Ishikawa (cell line): ENCODE measurements at regions not wholly inside any gene's neighbourhood (a gene's known extent, or its start where the extent isn't known, plus 50 kb on each side); places are given as distances from the start of the nearest gene placed in this dataset.

Experiments
- CEBPB ChIP-seq: IDR thresholded peaks from 2 replicates; pipeline ENCODE4 v1.6.1; 2012
- CREB1 ChIP-seq: IDR thresholded peaks from 2 replicates; pipeline ENCODE4 v1.6.1; 2012; ENCODE audit warnings: low read depth
- EGR1 ChIP-seq: IDR thresholded peaks from 2 replicates; pipeline ENCODE4 v1.6.1; 2012
- EP300 ChIP-seq: IDR thresholded peaks from 2 replicates; pipeline ENCODE4 v1.6.1; 2012; ENCODE audit warnings: borderline replicate concordance
- FOXM1 ChIP-seq: IDR thresholded peaks from 2 replicates; pipeline ENCODE4 v1.6.1; 2012; ENCODE audit warnings: low read depth, borderline replicate concordance
- NFIC ChIP-seq: IDR thresholded peaks from 2 replicates; pipeline ENCODE4 v1.6.1; 2012
- RAD21 ChIP-seq: IDR thresholded peaks from 2 replicates; pipeline ENCODE4 v1.6.1; 2012; ENCODE audit warnings: low read depth
- TAF1 ChIP-seq: IDR thresholded peaks from 2 replicates; pipeline ENCODE4 v1.6.1; 2012; ENCODE audit warnings: low read depth, mild to moderate bottlenecking
- TCF12 ChIP-seq: IDR thresholded peaks from 2 replicates; pipeline ENCODE4 v1.6.1; 2012; ENCODE audit warnings: low read depth
- TEAD4 ChIP-seq: IDR thresholded peaks from 2 replicates; pipeline ENCODE4 v1.6.1; 2012
- YY1 ChIP-seq: IDR thresholded peaks from 2 replicates; pipeline ENCODE4 v1.6.1; 2012; ENCODE audit warnings: low read depth
- ZBTB7A ChIP-seq: IDR thresholded peaks from 2 replicates; pipeline ENCODE4 v1.6.1; 2012; ENCODE audit warnings: low read depth
- TF ChIP-seq, protein P1 (sequence below): IDR thresholded peaks from 2 replicates; pipeline ENCODE4 v1.6.1; 2012; ENCODE audit warnings: low read depth, mild to moderate bottlenecking
- TF ChIP-seq, protein P2 (sequence below): IDR thresholded peaks from 2 replicates; pipeline ENCODE4 v1.6.1; 2012
- TF ChIP-seq, protein P3 (sequence below): IDR thresholded peaks from 2 replicates; pipeline ENCODE4 v1.6.1; 2012

DNA sequence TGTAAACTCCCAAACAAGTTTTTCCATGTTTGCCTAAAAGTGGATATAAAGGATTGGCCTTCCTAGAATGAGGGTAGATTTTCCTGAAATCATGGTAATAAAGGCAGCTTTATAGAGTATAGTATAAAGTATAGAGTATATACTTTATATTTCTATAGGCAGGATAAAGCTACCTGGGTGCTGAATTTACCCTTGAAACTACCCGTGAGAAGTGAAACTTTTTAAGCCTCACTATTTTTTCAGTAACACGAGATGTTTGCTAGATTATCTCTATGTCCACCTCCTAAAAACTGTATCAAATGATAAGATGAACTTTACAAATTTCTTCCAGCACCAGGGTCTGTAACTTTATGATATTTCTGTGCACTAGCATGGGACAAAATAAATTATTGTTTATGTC is 340.0 kb upstream of the GALNTL6 start:
- TF ChIP-seq FOXM1 (no peak), ZBTB7A (no peak), YY1 (no peak), CEBPB (no peak), TAF1 (no peak), EP300 (no peak), RAD21 (no peak), TEAD4 (no peak)
- TF ChIP-seq, protein P1, sequence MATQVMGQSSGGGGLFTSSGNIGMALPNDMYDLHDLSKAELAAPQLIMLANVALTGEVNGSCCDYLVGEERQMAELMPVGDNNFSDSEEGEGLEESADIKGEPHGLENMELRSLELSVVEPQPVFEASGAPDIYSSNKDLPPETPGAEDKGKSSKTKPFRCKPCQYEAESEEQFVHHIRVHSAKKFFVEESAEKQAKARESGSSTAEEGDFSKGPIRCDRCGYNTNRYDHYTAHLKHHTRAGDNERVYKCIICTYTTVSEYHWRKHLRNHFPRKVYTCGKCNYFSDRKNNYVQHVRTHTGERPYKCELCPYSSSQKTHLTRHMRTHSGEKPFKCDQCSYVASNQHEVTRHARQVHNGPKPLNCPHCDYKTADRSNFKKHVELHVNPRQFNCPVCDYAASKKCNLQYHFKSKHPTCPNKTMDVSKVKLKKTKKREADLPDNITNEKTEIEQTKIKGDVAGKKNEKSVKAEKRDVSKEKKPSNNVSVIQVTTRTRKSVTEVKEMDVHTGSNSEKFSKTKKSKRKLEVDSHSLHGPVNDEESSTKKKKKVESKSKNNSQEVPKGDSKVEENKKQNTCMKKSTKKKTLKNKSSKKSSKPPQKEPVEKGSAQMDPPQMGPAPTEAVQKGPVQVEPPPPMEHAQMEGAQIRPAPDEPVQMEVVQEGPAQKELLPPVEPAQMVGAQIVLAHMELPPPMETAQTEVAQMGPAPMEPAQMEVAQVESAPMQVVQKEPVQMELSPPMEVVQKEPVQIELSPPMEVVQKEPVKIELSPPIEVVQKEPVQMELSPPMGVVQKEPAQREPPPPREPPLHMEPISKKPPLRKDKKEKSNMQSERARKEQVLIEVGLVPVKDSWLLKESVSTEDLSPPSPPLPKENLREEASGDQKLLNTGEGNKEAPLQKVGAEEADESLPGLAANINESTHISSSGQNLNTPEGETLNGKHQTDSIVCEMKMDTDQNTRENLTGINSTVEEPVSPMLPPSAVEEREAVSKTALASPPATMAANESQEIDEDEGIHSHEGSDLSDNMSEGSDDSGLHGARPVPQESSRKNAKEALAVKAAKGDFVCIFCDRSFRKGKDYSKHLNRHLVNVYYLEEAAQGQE, result no peak

DNA sequence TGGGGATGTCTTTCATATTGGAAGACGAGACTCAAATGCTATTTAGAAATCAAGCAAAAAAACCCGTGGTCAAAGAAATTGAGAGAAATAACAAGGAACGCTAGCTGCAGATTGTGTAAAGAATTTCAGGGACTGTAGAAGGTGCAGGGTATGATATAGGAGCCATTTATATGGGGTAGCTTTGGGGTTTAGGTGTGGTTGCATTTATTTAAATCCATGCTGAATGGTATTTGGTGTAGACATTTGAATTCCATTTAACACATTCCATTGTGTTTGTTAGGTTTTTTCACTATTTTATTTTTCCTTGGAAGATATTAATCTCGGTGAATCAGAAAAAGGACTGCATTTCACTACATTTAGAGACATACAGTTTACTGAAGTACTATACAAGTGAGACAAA is 341.0 kb upstream of the GALNTL6 start:
- TF ChIP-seq ZBTB7A (no peak), TCF12 (no peak), EP300 (no peak), NFIC (no peak), FOXM1 (no peak), YY1 (no peak), CEBPB (no peak), TEAD4 (no peak), EGR1 (no peak), TAF1 (no peak), RAD21 (no peak), CREB1 (no peak)
- TF ChIP-seq, protein P2, sequence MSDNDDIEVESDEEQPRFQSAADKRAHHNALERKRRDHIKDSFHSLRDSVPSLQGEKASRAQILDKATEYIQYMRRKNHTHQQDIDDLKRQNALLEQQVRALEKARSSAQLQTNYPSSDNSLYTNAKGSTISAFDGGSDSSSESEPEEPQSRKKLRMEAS, result no peak
- TF ChIP-seq, protein P1, result no peak
- TF ChIP-seq, protein P3, sequence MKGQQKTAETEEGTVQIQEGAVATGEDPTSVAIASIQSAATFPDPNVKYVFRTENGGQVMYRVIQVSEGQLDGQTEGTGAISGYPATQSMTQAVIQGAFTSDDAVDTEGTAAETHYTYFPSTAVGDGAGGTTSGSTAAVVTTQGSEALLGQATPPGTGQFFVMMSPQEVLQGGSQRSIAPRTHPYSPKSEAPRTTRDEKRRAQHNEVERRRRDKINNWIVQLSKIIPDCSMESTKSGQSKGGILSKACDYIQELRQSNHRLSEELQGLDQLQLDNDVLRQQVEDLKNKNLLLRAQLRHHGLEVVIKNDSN, result no peak

DNA sequence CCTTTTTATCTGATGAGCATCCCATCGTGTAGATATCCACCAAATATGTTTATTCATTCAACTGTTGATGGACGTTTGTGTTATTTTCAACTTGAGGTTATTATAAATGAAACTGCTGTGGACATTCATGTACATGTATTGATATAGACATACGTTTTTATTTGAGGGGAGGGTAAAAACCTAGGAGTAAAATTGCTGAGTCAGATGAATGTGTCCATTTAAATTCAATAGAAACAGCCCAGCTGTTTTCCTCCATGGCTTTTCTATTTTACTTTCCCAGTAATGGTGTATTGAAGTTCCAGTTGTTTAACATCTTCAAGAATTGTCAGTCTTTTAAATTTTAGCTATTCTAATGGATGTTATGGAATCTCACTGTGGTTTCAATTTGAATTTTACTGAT is 348.7 kb upstream of the GALNTL6 start:
- TF ChIP-seq TEAD4 (no peak), ZBTB7A (no peak), TAF1 (no peak), RAD21 (no peak), FOXM1 (no peak), CREB1 (no peak), EP300 (no peak), TCF12 (no peak), NFIC (no peak), CEBPB (no peak), EGR1 (no peak), YY1 (no peak)
- TF ChIP-seq, protein P1, result no peak
- TF ChIP-seq, protein P2, result no peak
- TF ChIP-seq, protein P3, result no peak

DNA sequence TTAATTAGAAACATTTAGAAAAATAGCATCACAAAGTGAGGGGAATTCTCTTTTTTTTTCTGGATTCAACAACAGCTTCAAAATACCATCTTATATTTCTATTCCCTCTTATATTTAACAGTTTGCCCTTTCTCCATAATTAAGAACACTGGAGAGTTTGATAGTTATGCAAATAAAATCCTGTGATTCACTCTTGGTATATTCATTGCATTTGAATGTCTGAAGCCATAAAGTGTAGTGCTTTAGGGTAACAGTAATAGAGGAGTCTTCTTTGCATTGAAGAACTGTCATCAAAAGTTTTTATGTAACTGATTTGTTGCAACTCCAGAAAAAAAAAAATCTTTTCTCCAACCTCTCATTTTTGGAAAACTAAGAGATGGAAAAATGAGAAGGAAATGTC is 352.0 kb upstream of the GALNTL6 start:
- TF ChIP-seq EGR1 (no peak), FOXM1 (no peak), TCF12 (no peak), TEAD4 (no peak)
